Left lung (tissue), 4 donors: ENCODE measurements at regions not wholly inside any gene's neighbourhood (a gene's known extent, or its start where the extent isn't known, plus 50 kb on each side); places are given as distances from the start of the nearest gene placed in this dataset.

Experiments
- ATAC-seq: fragments of 200-7000 bp; cut with Tn5 transposase; one replicate; pipeline ENCODE4 v1.9.1; 2020; ENCODE audit warnings: moderate library complexity
- DNase-seq, 4 donors: peaks; one replicate each; pipeline ENCODE4 v3.0.0-alpha.2; 2013 to 2020
- H3K27ac ChIP-seq, 2 donors: fragments of 200-600 bp; sonication (generic) in 1 of 2; one replicate each; pipeline versions ENCODE4 v1.5.0 to v1.8.0; 2020 to 2021
- H3K27me3 ChIP-seq, 2 donors: fragments of 200-600 bp; sonication (generic) in 1 of 2; one replicate each; pipeline versions ENCODE4 v1.5.0 to v1.8.0; 2020 to 2021
- H3K36me3 ChIP-seq, 2 donors: fragments of 200-600 bp; sonication (generic) in 1 of 2; one replicate each; pipeline versions ENCODE4 v1.5.0 to v1.8.0; 2020 to 2021
- H3K4me1 ChIP-seq, 2 donors: fragments of 200-600 bp; one replicate each; pipeline ENCODE4 v1.8.0; 2021
- H3K4me3 ChIP-seq, 2 donors: fragments of 200-600 bp; sonication (generic) in 1 of 2; one replicate each; pipeline versions ENCODE4 v1.5.0 to v1.8.0; 2020 to 2021; ENCODE audit warnings: mild to moderate bottlenecking in 1 of 2
- H3K9me3 ChIP-seq, 2 donors: fragments of 200-600 bp; sonication (generic) in 1 of 2; one replicate each; pipeline versions ENCODE4 v1.5.0 to v1.8.0; 2020 to 2021
- CTCF ChIP-seq, 2 donors: fragments of 200-600 bp; sonication (generic) in 1 of 2; IDR thresholded peaks; one replicate each; pipeline versions ENCODE4 v1.5.0 to v1.8.0; 2021; ENCODE audit warnings: antibody characterized with exemption in 2 of 2
- intact Hi-C, 2 donors: fragments of 100-400 bp; cut with DNase I; formaldehyde crosslinking; loops; one replicate each; pipeline versions ENCODE4 v1.11.2 to v1.14.2; 2022
- donor health status: DM: no; HTN: yes; CAD: no.
- donor health status: DM: no; HTN: no; CAD: no.

- no peak for TF ChIP-seq CTCF (IDR thresholded peaks at IDR 0.05)
- H3K27ac ChIP-seq: no peak overlapping the region
- no peaks in the 10 kb centered on the region for H3K4me1 ChIP-seq
- DNase-seq: no peak
- ATAC-seq: no peak
- H3K27me3 ChIP-seq: no peaks in the 10 kb centered on the region
- no peaks in the 10 kb centered on the region for H3K36me3 ChIP-seq
- H3K4me3 ChIP-seq: no peak overlapping the region
- H3K9me3 ChIP-seq: no peaks in the 10 kb centered on the region
- intact Hi-C loops: no loop called here
Observed at GRCh38 chr14:45400509-45400908, 147.5 kb upstream of the MIS18BP1 start.

- Histone ChIP-seq H3K4me3 (no peak overlapping the region), H3K36me3 (no peaks in the 10 kb centered on the region), H3K27me3 (no peaks in the 10 kb centered on the region), H3K9me3 (peaks cover 0 to 5% of the 10 kb centered on the region in 2 donors), H3K4me1 (no peaks in the 10 kb centered on the region), H3K27ac (no peak overlapping the region)
- no peak for TF ChIP-seq CTCF (IDR thresholded peaks at IDR 0.05)
- no peak for DNase-seq
- intact Hi-C loops: no loop called here
- no peak for ATAC-seq
Observed at GRCh38 chr14:45381091-45381490, 128.1 kb upstream of the MIS18BP1 start.

- TF ChIP-seq CTCF (IDR thresholded peaks at IDR 0.05): no peak
- Histone ChIP-seq H3K4me1 (no peaks in the 10 kb centered on the region), H3K4me3 (no peak overlapping the region), H3K27ac (no peak overlapping the region), H3K9me3 (no peaks in the 10 kb centered on the region), H3K27me3 (no peaks in the 10 kb centered on the region), H3K36me3 (no peaks in the 10 kb centered on the region)
- DNase-seq (no peak), ATAC-seq (no peak)
- intact Hi-C loops: no loop called here
Observed at GRCh38 chr14:45377166-45377565, 124.2 kb upstream of the MIS18BP1 start.

GRCh38 chr14:45373877-45374276 is 120.9 kb upstream of the MIS18BP1 start:
- Histone ChIP-seq H3K4me3 (no peak overlapping the region), H3K27me3 (no peaks in the 10 kb centered on the region), H3K27ac (no peak overlapping the region), H3K4me1 (no peaks in the 10 kb centered on the region), H3K36me3 (no peaks in the 10 kb centered on the region), H3K9me3 (no peaks in the 10 kb centered on the region)
- DNase-seq (no peak), ATAC-seq (no peak)
- no peak for TF ChIP-seq CTCF (IDR thresholded peaks at IDR 0.05)
- intact Hi-C loops: no loop called here

- no peak overlapping the region for H3K27ac ChIP-seq
- H3K4me3 ChIP-seq: no peak overlapping the region
- no peaks in the 10 kb centered on the region for H3K4me1 ChIP-seq
- no peak for TF ChIP-seq CTCF (IDR thresholded peaks at IDR 0.05)
- DNase-seq: no peak
- ATAC-seq: no peak
- H3K9me3 ChIP-seq: no peaks in the 10 kb centered on the region
- intact Hi-C loops: no loop called here
- H3K27me3 ChIP-seq: no peaks in the 10 kb centered on the region
- no peaks in the 10 kb centered on the region for H3K36me3 ChIP-seq
Observed at GRCh38 chr14:45364565-45365156, 111.7 kb upstream of the MIS18BP1 start.
